ENCODE measurements at regions not wholly inside any gene's neighbourhood (a gene's known extent, or its start where the extent isn't known, plus 50 kb on each side); places are given as distances from the start of the nearest gene placed in this dataset.

GRCh38 chr4:26144526-26145155 is 176.2 kb upstream of the RBPJ start:
- DNase-seq: no peak

- no peak for DNase-seq
These were observed 175.6 kb upstream of the RBPJ start for GRCh38 chr4:26145212-26145611.

- no peak for DNase-seq
These were observed 171.9 kb upstream of the RBPJ start for GRCh38 chr4:26148927-26149326.

GRCh38 chr4:26150948-26151347 is 169.9 kb upstream of the RBPJ start:
- DNase-seq: no peak

GRCh38 chr4:26151615-26152014 is 169.2 kb upstream of the RBPJ start:
- DNase-seq: no peak

- no peak for DNase-seq
These were observed 168.8 kb upstream of the RBPJ start for GRCh38 chr4:26152056-26152455.

GRCh38 chr4:26157541-26157940 is 163.3 kb upstream of the RBPJ start:
- no peak for DNase-seq

GRCh38 chr4:26160591-26160990 is 160.2 kb upstream of the RBPJ start:
- no peak for DNase-seq

- DNase-seq: no peak
These were observed 159.6 kb upstream of the RBPJ start for GRCh38 chr4:26161030-26161824.

- DNase-seq: no peak
These were observed 158.7 kb upstream of the RBPJ start for GRCh38 chr4:26162101-26162500.

GRCh38 chr4:26163425-26164362 is 157.1 kb upstream of the RBPJ start:
- DNase-seq: no peak

GRCh38 chr4:26171501-26171900 is 149.3 kb upstream of the RBPJ start:
- DNase-seq: no peak

- no peak for DNase-seq
These were observed 148.9 kb upstream of the RBPJ start for GRCh38 chr4:26171941-26172340.

GRCh38 chr4:26173619-26174018 is 147.2 kb upstream of the RBPJ start:
- no peak for DNase-seq

GRCh38 chr4:26174027-26174426 is 146.8 kb upstream of the RBPJ start:
- no peak for DNase-seq

- peak; percentile 59 for DNase-seq
These were observed 145.6 kb upstream of the RBPJ start for GRCh38 chr4:26175006-26175786.

- no peak for DNase-seq
These were observed 144.8 kb upstream of the RBPJ start for GRCh38 chr4:26175905-26176470.

- no peak for DNase-seq
These were observed 144.1 kb upstream of the RBPJ start for GRCh38 chr4:26176598-26177149.

GRCh38 chr4:26178854-26179253 is 142.0 kb upstream of the RBPJ start:
- no peak for DNase-seq

- no peak for DNase-seq
These were observed 141.5 kb upstream of the RBPJ start for GRCh38 chr4:26179316-26179760.

GRCh38 chr4:26181616-26182015 is 139.2 kb upstream of the RBPJ start:
- DNase-seq: no peak

- no peak for DNase-seq
These were observed 137.8 kb upstream of the RBPJ start for GRCh38 chr4:26183017-26183416.
